Lower lobe of right lung (tissue), 2 donors: ENCODE measurements at regions not wholly inside any gene's neighbourhood (a gene's known extent, or its start where the extent isn't known, plus 50 kb on each side); places are given as distances from the start of the nearest gene placed in this dataset.

Experiments used
- ATAC-seq, 2 donors: fragments of 200-7000 bp; cut with Tn5 transposase; one replicate each; pipeline ENCODE4 v1.9.1; 2020 to 2022; ENCODE audit warnings: mild to moderate bottlenecking in 2 of 2, moderate library complexity in 2 of 2
- DNase-seq: peaks from one replicate; pipeline ENCODE4 v3.0.0-alpha.2; 2020
- H3K27ac ChIP-seq: fragments of 200-600 bp; one replicate; pipeline ENCODE4 v1.8.0; 2022
- H3K27me3 ChIP-seq: fragments of 200-600 bp; one replicate; pipeline ENCODE4 v1.8.0; 2022; ENCODE audit warnings: low read depth
- H3K36me3 ChIP-seq: fragments of 200-600 bp; one replicate; pipeline ENCODE4 v1.8.0; 2022; ENCODE audit warnings: mild to moderate bottlenecking
- H3K4me1 ChIP-seq: fragments of 200-600 bp; one replicate; pipeline ENCODE4 v1.8.0; 2022
- H3K4me3 ChIP-seq: fragments of 200-600 bp; one replicate; pipeline ENCODE4 v1.8.0; 2022; ENCODE audit warnings: mild to moderate bottlenecking
- H3K9me3 ChIP-seq: fragments of 200-600 bp; one replicate; pipeline ENCODE4 v1.8.0; 2022
- intact Hi-C: fragments of 100-400 bp; cut with DNase I; formaldehyde crosslinking; loops from one replicate; pipeline ENCODE4 v1.11.0; 2022
- TF ChIP-seq, protein P1 (sequence below): fragments of 200-600 bp; IDR thresholded peaks from one replicate; pipeline ENCODE4 v1.8.0; 2022; ENCODE audit warnings: antibody characterized with exemption, mild to moderate bottlenecking
- donor health status: DM: no; HTN: yes; CAD: no; lungs with severe emphysema.

DNA sequence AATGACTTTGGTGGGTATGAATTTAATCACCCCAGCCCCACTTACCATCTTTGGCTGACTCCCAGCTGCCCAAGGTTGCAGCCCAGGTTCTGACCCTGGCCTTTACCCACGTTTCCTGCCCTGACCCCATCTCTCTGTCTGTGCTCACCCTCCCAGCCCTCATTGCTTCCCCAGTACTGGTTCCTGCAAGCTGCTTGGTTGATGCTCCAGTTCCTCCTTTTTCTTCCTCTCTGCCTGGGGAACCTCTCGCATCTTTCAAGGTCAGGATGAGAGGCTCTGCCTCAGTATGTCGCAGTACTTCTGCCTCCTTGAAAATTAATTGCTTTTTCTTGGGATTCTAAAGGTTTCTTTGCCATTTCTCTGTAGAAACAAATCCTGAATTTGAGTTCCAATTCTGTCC lies 263.8 kb upstream of the ZNF32 start:
- H3K4me3 ChIP-seq = no peak overlapping the region
- ATAC-seq = no peak
- H3K27ac ChIP-seq = no peak overlapping the region
- H3K36me3 ChIP-seq = no peaks in the 10 kb centered on the region
- H3K4me1 ChIP-seq = peaks cover 9% of the 10 kb centered on the region
- H3K9me3 ChIP-seq = no peaks in the 10 kb centered on the region
- no peaks in the 10 kb centered on the region for H3K27me3 ChIP-seq
- intact Hi-C loops = no loop called here
- TF ChIP-seq, protein P1, sequence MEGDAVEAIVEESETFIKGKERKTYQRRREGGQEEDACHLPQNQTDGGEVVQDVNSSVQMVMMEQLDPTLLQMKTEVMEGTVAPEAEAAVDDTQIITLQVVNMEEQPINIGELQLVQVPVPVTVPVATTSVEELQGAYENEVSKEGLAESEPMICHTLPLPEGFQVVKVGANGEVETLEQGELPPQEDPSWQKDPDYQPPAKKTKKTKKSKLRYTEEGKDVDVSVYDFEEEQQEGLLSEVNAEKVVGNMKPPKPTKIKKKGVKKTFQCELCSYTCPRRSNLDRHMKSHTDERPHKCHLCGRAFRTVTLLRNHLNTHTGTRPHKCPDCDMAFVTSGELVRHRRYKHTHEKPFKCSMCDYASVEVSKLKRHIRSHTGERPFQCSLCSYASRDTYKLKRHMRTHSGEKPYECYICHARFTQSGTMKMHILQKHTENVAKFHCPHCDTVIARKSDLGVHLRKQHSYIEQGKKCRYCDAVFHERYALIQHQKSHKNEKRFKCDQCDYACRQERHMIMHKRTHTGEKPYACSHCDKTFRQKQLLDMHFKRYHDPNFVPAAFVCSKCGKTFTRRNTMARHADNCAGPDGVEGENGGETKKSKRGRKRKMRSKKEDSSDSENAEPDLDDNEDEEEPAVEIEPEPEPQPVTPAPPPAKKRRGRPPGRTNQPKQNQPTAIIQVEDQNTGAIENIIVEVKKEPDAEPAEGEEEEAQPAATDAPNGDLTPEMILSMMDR = no peak
- DNase-seq = no peak

DNA sequence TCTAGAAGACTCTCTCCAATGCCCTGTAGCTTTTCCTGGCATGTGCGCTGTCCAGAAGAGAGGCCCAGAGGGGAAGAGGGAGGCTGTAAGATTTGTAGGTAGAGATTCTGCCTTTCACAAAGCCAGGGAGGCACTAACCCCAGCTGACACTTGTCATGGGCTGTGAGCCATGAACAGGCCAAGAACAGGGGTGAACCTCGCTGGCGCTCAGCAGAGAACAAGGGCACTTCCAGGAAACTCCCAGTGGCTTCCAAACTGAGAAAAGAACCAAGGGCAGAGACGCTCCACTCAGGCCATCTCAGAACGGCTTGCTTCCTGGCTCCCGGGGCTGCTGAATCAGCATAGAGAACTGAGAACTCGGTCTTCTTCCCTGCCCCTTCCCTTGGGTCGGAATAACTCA lies 257.8 kb upstream of the ZNF32 start:
- Histone ChIP-seq H3K4me3 (no peak overlapping the region), H3K4me1 (peaks cover 9% of the 10 kb centered on the region), H3K9me3 (no peaks in the 10 kb centered on the region), H3K27me3 (no peaks in the 10 kb centered on the region), H3K36me3 (no peaks in the 10 kb centered on the region), H3K27ac (no peak overlapping the region)
- DNase-seq (no peak), ATAC-seq (peak in 1 of 2 donors; percentile 19)
- TF ChIP-seq, protein P1 = no peak
- intact Hi-C loops = no loop called here

DNA sequence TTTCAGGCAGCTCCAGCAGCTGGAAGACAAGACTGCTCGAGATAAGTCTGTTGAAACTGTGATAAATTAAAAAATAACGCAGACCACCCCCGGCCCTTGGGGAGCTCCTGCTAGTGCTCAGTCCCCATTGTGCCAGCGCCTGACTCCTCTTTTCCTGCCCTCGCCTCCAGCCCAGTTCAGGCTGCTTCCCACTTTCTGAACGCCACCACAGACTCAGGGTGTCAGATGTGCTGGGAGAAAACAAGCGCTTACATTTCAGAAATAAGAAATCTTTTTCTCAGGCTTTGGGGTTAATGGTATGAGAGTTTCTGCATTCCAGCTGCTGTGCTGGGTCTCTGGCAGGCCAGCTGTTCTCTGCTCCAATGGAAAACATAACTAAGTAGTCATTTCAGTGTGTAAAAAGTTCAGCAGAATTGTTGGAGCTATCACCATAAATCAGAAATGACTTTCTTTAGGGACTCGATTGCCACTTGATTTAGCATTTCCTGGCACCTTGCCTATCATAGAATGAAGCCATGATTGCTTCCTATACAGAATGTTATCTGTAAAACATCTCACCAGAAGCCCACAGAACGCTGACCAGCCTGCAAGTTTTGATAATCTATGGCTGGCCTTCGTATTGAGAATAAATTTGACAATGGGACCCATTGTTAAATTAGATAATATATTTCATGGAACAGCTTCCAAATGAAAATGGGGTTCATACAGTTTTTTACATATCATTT lies 257.0 kb upstream of the ZNF32 start:
- H3K4me3 ChIP-seq = no peak overlapping the region
- no peaks in the 10 kb centered on the region for H3K36me3 ChIP-seq
- no peak for ATAC-seq
- no peak overlapping the region for H3K27ac ChIP-seq
- no peaks in the 10 kb centered on the region for H3K9me3 ChIP-seq
- intact Hi-C loops = no loop called here
- no peaks in the 10 kb centered on the region for H3K27me3 ChIP-seq
- peaks cover under 1% of the 10 kb centered on the region for H3K4me1 ChIP-seq
- TF ChIP-seq, protein P1 = no peak
- no peak for DNase-seq

DNA sequence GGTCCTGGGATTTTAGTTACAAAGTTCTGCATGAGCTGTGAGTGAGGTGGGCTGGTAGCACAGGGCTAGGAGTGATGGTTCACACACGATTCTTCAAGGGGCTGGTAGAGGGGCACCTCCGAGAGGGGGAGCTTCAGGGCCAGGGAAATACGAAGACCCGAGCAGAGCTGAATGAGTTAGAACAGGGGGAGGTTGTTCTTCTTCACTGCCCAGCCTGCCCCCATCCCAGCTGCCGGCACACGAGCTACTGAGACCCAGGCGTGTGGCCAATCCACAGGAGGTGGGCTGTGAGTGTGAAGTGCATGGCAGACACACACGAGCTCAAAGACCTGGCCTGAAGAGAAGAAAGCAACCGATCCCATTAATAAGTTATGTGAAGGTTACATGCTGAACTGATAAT lies 256.2 kb upstream of the ZNF32 start:
- no peaks in the 10 kb centered on the region for H3K36me3 ChIP-seq
- TF ChIP-seq, protein P1 = no peak
- ATAC-seq (no peak), DNase-seq (no peak)
- H3K9me3 ChIP-seq = no peaks in the 10 kb centered on the region
- H3K4me3 ChIP-seq = no peak overlapping the region
- no peak overlapping the region for H3K27ac ChIP-seq
- H3K4me1 ChIP-seq = no peaks in the 10 kb centered on the region
- intact Hi-C loops = no loop called here
- no peaks in the 10 kb centered on the region for H3K27me3 ChIP-seq

DNA sequence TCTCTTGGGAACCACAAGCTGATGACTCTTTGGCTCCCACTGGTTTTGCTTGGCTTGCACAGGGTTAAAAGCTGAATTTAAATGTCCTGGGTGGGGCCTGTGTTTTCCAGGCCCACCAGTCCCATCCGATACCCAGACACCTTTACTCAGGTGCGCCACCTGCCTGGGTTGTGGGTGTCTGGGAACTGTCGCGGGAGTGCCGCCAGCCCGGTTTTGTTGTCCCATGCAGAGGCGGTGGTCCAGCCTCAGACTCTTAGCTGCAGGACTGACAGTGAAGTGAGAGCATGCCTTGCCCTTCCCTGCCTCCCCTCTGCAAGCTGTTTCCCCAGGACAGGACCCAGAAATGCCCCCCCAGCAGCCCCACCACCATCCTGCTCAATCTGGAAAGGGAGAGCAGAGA lies 255.6 kb upstream of the ZNF32 start:
- no peak overlapping the region for H3K4me3 ChIP-seq
- peaks cover 3% of the 10 kb centered on the region for H3K4me1 ChIP-seq
- ATAC-seq (no peak), DNase-seq (no peak)
- no peaks in the 10 kb centered on the region for H3K36me3 ChIP-seq
- H3K27ac ChIP-seq = no peak overlapping the region
- intact Hi-C loops = no loop called here
- TF ChIP-seq, protein P1 = no peak
- H3K27me3 ChIP-seq = no peaks in the 10 kb centered on the region
- no peaks in the 10 kb centered on the region for H3K9me3 ChIP-seq
